ENCODE measurements at regions not wholly inside any gene's neighbourhood (a gene's known extent, or its start where the extent isn't known, plus 50 kb on each side); places are given as distances from the start of the nearest gene placed in this dataset.

GRCh38 chr2:41500895-41501294, 546.9 kb upstream of the PKDCC start:
- TF ChIP-seq, protein P1, sequence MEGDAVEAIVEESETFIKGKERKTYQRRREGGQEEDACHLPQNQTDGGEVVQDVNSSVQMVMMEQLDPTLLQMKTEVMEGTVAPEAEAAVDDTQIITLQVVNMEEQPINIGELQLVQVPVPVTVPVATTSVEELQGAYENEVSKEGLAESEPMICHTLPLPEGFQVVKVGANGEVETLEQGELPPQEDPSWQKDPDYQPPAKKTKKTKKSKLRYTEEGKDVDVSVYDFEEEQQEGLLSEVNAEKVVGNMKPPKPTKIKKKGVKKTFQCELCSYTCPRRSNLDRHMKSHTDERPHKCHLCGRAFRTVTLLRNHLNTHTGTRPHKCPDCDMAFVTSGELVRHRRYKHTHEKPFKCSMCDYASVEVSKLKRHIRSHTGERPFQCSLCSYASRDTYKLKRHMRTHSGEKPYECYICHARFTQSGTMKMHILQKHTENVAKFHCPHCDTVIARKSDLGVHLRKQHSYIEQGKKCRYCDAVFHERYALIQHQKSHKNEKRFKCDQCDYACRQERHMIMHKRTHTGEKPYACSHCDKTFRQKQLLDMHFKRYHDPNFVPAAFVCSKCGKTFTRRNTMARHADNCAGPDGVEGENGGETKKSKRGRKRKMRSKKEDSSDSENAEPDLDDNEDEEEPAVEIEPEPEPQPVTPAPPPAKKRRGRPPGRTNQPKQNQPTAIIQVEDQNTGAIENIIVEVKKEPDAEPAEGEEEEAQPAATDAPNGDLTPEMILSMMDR (IDR thresholded peaks at IDR 0.05) = no peak
- no peak for TF ChIP-seq POLR2A (IDR thresholded peaks at IDR 0.05)
